ENCODE measurements at regions not wholly inside any gene's neighbourhood (a gene's known extent, or its start where the extent isn't known, plus 50 kb on each side); places are given as distances from the start of the nearest gene placed in this dataset.
"Not testable (repeated sequence)": the region's sequence is repeated elsewhere in the genome, so short reads cannot be mapped to it uniquely, and the experiment has no call there.

DNA sequence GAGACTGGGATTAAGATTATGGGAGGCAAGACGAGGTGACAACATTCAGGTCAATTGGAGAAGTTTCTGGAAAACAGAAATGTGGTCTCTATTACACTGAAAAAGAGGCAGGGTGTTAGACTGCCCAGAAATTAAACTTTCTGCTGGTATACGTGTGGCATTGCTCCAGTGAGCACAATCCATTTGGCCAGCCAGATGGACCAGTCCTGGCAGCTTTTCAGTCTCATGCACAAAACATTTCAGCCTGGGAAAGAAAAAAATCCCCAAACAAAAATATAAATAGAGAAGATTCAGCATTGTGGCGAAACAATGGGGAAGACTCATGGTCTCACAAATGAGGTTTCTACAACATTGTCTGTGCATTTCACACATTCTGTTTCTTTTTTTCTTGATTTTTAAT, 113.9 kb downstream of the HNMT start:
- no peaks in the 10 kb centered on the region for H3K36me3 Mint-ChIP-seq (ENCODE audit: low read depth, unreplicated experiment)
- no peak for DNase-seq (ENCODE audit: low spot score)
- H3K27me3 Mint-ChIP-seq (ENCODE audit: unreplicated experiment), result no peaks in the 10 kb centered on the region
- H3K9me3 Mint-ChIP-seq (ENCODE audit: unreplicated experiment), result no peaks in the 10 kb centered on the region
- H3K4me1 Mint-ChIP-seq (ENCODE audit: unreplicated experiment), result no peaks in the 10 kb centered on the region
- no peak overlapping the region for H3K4me3 Mint-ChIP-seq (ENCODE audit: unreplicated experiment)
- TF ChIP-seq, protein P1, sequence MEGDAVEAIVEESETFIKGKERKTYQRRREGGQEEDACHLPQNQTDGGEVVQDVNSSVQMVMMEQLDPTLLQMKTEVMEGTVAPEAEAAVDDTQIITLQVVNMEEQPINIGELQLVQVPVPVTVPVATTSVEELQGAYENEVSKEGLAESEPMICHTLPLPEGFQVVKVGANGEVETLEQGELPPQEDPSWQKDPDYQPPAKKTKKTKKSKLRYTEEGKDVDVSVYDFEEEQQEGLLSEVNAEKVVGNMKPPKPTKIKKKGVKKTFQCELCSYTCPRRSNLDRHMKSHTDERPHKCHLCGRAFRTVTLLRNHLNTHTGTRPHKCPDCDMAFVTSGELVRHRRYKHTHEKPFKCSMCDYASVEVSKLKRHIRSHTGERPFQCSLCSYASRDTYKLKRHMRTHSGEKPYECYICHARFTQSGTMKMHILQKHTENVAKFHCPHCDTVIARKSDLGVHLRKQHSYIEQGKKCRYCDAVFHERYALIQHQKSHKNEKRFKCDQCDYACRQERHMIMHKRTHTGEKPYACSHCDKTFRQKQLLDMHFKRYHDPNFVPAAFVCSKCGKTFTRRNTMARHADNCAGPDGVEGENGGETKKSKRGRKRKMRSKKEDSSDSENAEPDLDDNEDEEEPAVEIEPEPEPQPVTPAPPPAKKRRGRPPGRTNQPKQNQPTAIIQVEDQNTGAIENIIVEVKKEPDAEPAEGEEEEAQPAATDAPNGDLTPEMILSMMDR (IDR thresholded peaks at IDR 0.05; ENCODE audit: unreplicated experiment), result no peak
- no peak overlapping the region for H3K27ac Mint-ChIP-seq (ENCODE audit: unreplicated experiment)

DNA sequence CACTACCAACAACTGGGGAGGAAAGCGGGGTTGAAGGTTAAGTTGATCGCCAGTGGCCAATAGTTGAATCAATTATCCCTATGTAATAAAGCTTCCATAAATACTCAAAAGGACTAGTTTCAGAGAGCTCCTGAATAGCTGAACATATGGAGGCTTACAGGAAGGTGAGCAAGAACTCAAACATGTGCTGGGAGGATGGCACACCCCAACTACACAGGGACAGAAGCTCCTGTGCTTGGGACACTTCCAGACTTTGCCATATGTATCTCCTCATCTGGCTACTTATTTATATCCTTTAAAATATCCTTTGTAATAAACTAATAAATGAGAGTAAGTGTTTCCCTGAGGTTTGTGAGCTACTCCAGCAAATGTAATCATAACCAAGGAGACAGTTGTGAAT, 115.7 kb downstream of the HNMT start:
- no peaks in the 10 kb centered on the region for H3K27me3 Mint-ChIP-seq (ENCODE audit: unreplicated experiment)
- H3K4me3 Mint-ChIP-seq (ENCODE audit: unreplicated experiment), result no peak overlapping the region
- no peak for DNase-seq (ENCODE audit: low spot score)
- no peak overlapping the region for H3K27ac Mint-ChIP-seq (ENCODE audit: unreplicated experiment)
- H3K9me3 Mint-ChIP-seq (ENCODE audit: unreplicated experiment), result no peaks in the 10 kb centered on the region
- TF ChIP-seq, protein P1 (IDR thresholded peaks at IDR 0.05; ENCODE audit: unreplicated experiment), result no peak
- H3K36me3 Mint-ChIP-seq (ENCODE audit: low read depth, unreplicated experiment), result no peaks in the 10 kb centered on the region
- no peaks in the 10 kb centered on the region for H3K4me1 Mint-ChIP-seq (ENCODE audit: unreplicated experiment)

DNA sequence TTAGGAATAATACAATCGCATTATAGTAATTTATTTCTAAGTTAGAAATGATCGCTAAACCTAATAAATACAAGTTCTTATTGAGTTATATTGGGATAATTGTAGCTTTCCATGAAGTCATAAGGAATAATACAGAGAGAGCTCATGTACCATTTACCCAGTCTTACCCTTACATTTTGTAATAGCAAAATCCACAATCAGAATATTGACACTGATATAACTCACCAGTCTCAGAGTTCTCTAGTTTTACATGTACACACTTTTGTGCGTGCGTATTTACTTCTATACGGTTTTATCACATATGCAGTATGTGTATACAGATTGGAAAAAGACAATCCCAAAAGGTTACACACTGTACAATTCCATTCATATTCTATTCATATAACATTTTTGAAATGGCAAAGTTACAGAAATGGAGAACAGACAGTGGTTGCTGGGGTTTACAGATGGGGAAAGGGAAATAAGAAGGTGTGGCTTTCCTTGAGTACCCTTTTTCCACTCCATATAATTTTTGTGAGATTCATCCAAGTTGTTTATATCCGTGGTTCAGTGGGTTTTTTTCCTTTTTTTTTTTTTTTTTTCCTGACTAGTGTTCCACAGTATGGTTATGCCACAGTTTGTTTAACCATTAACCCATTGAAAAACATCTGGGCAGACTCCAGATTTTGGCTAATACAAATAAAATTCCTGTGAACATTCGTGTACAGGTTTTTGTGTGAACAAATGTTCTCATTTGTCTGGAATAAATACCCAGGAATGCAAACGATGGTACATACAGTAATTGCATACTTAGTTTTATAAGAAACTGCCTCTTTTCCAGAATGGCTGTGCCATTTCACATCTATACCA, 117.2 kb downstream of the HNMT start:
- Mint-ChIP-seq H3K27me3 (ENCODE audit: unreplicated experiment) (no peaks in the 10 kb centered on the region), H3K27ac (ENCODE audit: unreplicated experiment) (no peak overlapping the region), H3K9me3 (ENCODE audit: unreplicated experiment) (no peaks in the 10 kb centered on the region), H3K36me3 (ENCODE audit: low read depth, unreplicated experiment) (no peaks in the 10 kb centered on the region), H3K4me1 (ENCODE audit: unreplicated experiment) (no peaks in the 10 kb centered on the region), H3K4me3 (ENCODE audit: unreplicated experiment) (no peak overlapping the region)
- TF ChIP-seq, protein P1 (IDR thresholded peaks at IDR 0.05; ENCODE audit: unreplicated experiment), result no peak
- DNase-seq (ENCODE audit: low spot score), result no peak

DNA sequence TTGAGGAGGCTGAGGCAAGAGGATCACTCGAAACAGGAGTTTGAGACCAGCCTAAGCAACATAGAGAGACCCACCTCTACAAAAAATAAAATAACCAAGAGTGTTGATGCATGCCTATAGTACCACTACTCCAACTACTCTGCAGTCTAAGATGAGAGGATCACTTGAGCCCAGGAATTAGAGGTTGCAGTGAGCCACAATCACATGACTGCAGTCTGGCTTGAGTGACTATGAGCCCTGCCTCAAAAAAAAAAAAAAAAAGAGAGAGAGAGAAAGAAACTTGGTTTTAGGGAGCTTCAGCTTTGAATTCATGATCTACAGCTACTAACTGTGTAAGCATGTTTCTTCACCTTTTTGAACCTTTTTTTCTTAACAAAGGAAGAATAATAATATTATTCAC, 119.9 kb downstream of the HNMT start:
- H3K4me1 Mint-ChIP-seq (ENCODE audit: unreplicated experiment), result no peaks in the 10 kb centered on the region
- TF ChIP-seq, protein P1 (IDR thresholded peaks at IDR 0.05; ENCODE audit: unreplicated experiment), result no peak
- no peaks in the 10 kb centered on the region for H3K9me3 Mint-ChIP-seq (ENCODE audit: unreplicated experiment)
- no peak overlapping the region for H3K27ac Mint-ChIP-seq (ENCODE audit: unreplicated experiment)
- H3K4me3 Mint-ChIP-seq (ENCODE audit: unreplicated experiment), result no peak overlapping the region
- H3K36me3 Mint-ChIP-seq (ENCODE audit: low read depth, unreplicated experiment), result no peaks in the 10 kb centered on the region
- no peaks in the 10 kb centered on the region for H3K27me3 Mint-ChIP-seq (ENCODE audit: unreplicated experiment)
- no peak for DNase-seq (ENCODE audit: low spot score)

DNA sequence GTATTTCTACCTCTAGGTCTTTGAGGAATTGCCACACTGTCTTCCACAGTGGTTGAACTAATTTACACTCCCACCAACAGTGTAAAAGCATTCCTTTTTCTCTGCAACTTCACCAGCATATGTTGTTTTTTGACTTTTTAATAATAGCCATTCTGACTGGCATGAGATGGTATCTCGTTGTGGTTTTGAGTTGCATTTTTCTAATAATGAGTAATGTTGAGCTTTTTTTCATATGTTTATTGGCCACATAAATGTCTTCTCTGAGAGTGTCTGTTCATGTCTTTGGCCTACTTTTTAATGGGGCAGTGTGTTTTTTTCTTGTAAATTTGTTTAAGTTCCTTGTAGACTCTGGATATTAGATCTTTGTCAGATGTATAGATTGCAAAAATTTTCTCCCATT, 121.2 kb downstream of the HNMT start:
- H3K36me3 Mint-ChIP-seq (ENCODE audit: low read depth, unreplicated experiment); H3K4me1 Mint-ChIP-seq (ENCODE audit: unreplicated experiment); H3K9me3 Mint-ChIP-seq (ENCODE audit: unreplicated experiment); H3K4me3 Mint-ChIP-seq (ENCODE audit: unreplicated experiment); H3K27ac Mint-ChIP-seq (ENCODE audit: unreplicated experiment); H3K27me3 Mint-ChIP-seq (ENCODE audit: unreplicated experiment); DNase-seq (ENCODE audit: low spot score): not testable (repeated sequence)

Measured in endothelial cell (in vitro differentiated cells).